Urinary bladder (tissue), 3 donors: ENCODE measurements at regions not wholly inside any gene's neighbourhood (a gene's known extent, or its start where the extent isn't known, plus 50 kb on each side); places are given as distances from the start of the nearest gene placed in this dataset.
"Not testable (repeated sequence)": the region's sequence is repeated elsewhere in the genome, so short reads cannot be mapped to it uniquely, and the experiment has no call there.

Source experiments
- DNase-seq: peaks from one replicate; pipeline ENCODE4 v3.0.0-alpha.2; 2015; ENCODE audit errors: extremely low spot score
- H3K27ac ChIP-seq: one replicate; pipeline ENCODE4 v1.5.1; 2013; ENCODE audit warnings: low read depth, mild to moderate bottlenecking, moderate library complexity
- H3K36me3 ChIP-seq: one replicate; pipeline ENCODE4 v1.6.1; 2013; ENCODE audit warnings: mild to moderate bottlenecking, moderate library complexity; ENCODE audit not compliant: insufficient read depth
- H3K4me1 ChIP-seq: one replicate; pipeline ENCODE4 v1.6.1; 2013; ENCODE audit warnings: mild to moderate bottlenecking, moderate library complexity; ENCODE audit not compliant: insufficient read depth
- H3K4me3 ChIP-seq: one replicate; pipeline ENCODE4 v1.5.1; 2013; ENCODE audit warnings: low read depth, low read length
- WGBS: extraction: QIAGEN DNeasy Blood & Tissue Kit; methylation state at CpG from one replicate; pipeline ENCODE4 v1.1.7; 2013; 5-methylcytosine and 5-hydroxymethylcytosine counted together
- donor health status: healthy with polysubstance abuse.
- donor health status: healthy.

DNA sequence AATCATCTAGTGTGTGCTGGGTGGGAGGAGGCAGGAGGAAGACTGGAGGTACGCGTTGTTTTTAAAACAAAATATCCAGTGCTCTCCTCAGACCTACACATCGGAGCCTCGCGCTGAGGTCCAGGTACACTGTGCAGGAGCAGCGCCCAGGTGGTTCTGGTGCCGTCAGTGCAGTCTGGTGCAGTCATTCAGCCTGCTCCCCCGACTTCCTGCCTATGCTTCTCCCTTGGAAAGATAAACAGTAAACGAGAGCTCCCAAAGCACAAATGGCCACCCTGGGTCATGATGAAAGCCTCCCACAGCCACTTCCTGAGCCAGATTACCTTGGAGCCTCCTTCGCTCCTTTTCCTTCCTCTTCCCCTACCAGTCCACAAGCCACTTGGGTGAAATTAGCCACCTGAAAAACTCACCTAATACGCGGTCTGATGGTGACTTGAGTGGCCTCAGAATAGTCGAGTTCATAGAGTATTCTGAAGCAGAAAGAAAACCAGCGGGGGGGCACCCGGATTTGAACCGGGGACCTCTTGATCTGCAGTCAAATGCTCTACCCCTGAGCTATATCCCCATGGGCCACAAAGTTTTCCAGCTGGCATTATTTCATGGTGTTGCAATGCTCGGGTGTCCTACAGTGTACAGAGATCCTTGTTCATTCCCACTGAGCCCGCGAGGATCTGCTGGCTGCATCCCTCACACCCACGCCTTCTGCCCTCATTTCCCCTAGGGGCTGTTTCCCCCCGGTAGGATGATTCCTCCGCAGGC, 82.5 kb downstream of the ZNF467 start:
- Histone ChIP-seq H3K4me3 (no peak overlapping the region), H3K4me1 (no peaks in the 10 kb centered on the region), H3K27ac (no peak overlapping the region), H3K36me3 (no peaks in the 10 kb centered on the region)
- 40% methylated on average over 22 of the region's 22 CpGs for WGBS
- no peak for DNase-seq

DNA sequence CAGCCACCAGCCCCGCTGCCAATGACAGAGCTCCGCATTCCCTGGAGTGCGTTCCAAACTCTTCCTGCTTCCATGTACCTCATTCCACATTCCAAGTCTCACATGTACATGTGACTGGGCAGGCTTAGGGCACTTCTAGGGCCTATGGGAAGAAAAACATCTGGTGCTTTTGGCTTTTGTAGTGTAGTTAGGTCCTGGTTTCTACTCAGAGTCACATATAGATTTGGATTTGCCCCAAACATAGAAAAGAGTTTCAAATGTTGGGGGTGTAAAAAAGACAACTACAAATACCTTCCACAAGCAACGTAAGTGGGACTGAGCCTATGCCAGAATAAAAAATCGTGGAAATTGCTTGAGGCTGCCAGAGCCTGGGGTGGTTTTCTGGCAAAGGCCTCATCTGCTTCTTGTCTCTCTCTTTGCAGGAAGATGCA, 84.1 kb downstream of the ZNF467 start:
- H3K4me1 ChIP-seq: no peaks in the 10 kb centered on the region
- DNase-seq: no peak
- no peaks in the 10 kb centered on the region for H3K36me3 ChIP-seq
- H3K4me3 ChIP-seq: no peak overlapping the region
- 45% methylated on average over 5 of the region's 5 CpGs for WGBS
- no peak overlapping the region for H3K27ac ChIP-seq

DNA sequence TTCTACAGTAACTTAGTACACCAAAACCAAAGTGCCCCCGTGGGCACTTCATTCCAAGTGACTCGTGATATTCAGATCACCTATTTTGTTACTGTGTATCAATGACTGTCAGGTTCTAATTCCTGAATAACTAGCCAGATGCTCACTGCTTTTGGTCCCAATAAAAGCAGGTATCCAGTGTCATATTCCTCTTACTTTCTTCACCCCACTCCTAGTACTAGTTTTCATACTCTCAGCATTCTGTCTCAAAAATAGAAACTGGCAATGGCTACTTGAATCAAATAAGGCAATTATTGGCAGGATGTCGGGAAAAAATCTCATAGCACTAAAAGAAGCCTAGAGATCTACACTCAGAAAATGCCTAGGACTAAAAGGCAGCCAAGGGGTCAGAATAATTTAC, 84.6 kb downstream of the ZNF467 start:
- Histone ChIP-seq H3K4me3 (no peak overlapping the region), H3K4me1 (no peaks in the 10 kb centered on the region), H3K27ac (no peak overlapping the region), H3K36me3 (no peaks in the 10 kb centered on the region)
- 86% methylated on average over 3 of the region's 3 CpGs for WGBS
- no peak for DNase-seq

DNA sequence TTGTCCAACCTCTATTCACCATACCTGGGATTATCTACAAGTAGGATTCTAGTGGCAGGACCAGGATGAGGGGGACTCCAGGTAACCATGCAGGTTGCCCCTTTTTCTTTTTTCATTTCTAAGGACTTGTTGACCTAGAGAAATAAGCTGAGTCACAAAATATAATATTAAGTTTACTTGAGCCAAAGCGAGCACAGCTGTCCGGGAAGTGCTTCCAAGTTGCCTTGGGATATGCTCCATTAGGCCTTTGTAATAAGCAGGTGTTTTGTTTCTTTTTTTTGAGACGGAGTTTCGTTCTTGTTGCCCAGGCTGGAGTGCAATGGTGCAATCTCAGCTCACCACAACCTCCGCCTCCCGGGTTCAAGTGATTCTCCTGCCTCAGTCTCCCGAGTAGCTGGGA, 85.6 kb downstream of the ZNF467 start:
- not testable (repeated sequence) for H3K4me1 ChIP-seq, H3K27ac ChIP-seq, H3K36me3 ChIP-seq, H3K4me3 ChIP-seq, DNase-seq
- WGBS: 78% methylated on average over 7 of the region's 7 CpGs

DNA sequence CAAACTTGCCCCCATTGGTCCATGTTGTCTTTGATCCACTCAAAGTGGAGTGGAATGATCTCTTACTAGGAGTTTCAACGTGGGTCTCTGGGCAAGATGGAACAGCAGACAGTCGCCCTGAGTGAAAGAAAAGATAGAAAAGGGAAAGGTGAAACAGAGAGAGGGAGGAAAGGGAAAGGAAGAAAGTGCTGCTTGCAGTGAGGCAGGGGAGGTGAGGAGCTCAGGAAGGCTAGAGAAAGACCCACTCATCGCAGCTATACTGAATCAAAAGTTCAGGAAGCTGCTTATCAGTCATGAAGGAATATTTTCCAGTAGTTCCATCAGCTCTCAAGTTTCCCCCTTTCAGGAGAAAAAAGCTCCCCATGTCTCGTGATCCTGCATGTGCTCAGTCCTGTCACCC, 86.9 kb downstream of the ZNF467 start:
- WGBS: 54% methylated on average over 4 of the region's 4 CpGs
- DNase-seq: no peak
- H3K4me1 ChIP-seq: no peaks in the 10 kb centered on the region
- no peaks in the 10 kb centered on the region for H3K36me3 ChIP-seq
- H3K4me3 ChIP-seq: no peak overlapping the region
- no peak overlapping the region for H3K27ac ChIP-seq

DNA sequence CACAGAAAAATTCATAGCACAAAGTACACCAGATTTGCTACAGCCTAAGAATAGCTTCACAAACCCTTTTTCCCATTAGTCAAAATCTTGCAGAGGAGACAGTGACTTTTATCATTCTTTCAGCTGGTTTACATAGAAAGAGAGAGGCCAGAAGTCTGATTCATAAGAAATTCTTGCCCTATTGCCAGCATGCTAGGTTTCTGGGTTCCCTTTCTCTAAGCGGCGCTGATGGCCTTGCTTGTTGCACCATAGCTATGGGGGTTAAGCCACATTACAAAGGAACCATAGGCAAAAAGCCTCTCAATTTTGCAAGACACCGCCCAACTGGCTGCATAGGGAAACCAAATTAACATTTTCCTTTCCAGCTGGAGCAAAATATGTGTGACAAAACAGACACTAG, 87.4 kb downstream of the ZNF467 start:
- no peak for DNase-seq
- Histone ChIP-seq H3K36me3 (no peaks in the 10 kb centered on the region), H3K4me1 (no peaks in the 10 kb centered on the region), H3K27ac (no peak overlapping the region), H3K4me3 (no peak overlapping the region)
- WGBS: 52% methylated on average over 3 of the region's 3 CpGs

DNA sequence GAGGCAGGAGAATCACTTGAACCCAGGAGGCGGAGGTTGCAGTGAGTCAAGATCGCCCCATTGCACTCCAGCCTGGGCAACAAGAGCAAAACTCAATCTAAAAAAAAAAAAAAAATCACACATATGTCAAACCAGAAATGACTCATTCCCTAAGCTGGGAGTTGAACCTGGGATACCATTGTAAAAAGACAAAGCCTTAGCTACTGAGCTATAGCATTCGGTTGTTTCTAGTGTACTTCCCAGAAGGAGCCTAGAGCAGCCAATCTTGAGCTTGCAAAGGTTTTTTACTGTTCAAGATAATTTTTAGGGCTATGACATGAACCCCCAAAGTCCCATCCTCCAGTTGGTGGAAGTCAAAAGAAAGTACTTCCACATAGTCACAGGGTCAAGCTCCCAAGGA, 87.9 kb downstream of the ZNF467 start:
- no peak for DNase-seq
- Histone ChIP-seq H3K36me3 (no peaks in the 10 kb centered on the region), H3K4me1 (no peaks in the 10 kb centered on the region), H3K27ac (no peak overlapping the region), H3K4me3 (no peak overlapping the region)
- 92% methylated on average over 3 of the region's 3 CpGs for WGBS

DNA sequence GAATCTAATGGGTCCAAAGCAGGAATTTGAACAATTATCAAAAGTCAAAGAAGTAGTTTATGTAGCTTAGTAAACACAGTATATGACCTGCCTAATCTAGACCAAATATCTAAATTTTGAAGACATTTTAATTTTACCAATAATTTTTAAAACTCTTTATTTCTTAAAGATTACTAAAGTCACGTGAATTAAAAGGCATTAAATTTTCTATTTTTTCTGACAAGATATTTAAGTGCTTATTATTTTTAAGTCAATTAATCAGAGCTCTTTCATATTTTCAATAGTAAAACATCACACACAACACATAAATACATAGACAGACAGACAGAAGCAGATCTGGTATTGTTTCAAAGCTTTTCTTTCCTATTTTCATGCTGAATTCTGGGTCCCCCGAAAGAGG, 89.5 kb downstream of the ZNF467 start:
- Histone ChIP-seq H3K27ac (no peak overlapping the region), H3K4me1 (no peaks in the 10 kb centered on the region), H3K4me3 (no peak overlapping the region), H3K36me3 (no peaks in the 10 kb centered on the region)
- WGBS: 82% methylated on average over 2 of the region's 2 CpGs
- DNase-seq: no peak

DNA sequence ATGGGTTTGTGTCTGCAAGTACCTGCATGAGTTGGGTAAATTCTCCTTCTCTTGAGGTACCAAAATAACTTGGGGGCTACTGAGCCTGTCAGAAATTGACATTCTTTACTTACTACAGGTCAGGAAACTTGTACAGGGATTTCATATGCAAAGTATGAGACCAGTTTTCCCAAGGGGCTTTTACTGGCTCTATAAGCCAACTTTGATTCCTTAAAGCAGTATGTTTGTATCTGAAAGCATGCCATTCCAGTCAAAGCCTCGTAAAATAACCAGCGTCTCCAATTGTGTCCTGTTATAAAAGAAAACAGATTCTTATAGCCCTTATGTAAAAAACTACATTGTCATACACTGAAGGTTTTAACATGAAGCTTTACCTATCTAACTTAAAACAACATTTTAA, 90.2 kb downstream of the ZNF467 start:
- Histone ChIP-seq H3K4me3 (no peak overlapping the region), H3K4me1 (no peaks in the 10 kb centered on the region), H3K27ac (no peak overlapping the region), H3K36me3 (no peaks in the 10 kb centered on the region)
- DNase-seq: no peak
- 25% methylated on average over 2 of the region's 2 CpGs for WGBS

DNA sequence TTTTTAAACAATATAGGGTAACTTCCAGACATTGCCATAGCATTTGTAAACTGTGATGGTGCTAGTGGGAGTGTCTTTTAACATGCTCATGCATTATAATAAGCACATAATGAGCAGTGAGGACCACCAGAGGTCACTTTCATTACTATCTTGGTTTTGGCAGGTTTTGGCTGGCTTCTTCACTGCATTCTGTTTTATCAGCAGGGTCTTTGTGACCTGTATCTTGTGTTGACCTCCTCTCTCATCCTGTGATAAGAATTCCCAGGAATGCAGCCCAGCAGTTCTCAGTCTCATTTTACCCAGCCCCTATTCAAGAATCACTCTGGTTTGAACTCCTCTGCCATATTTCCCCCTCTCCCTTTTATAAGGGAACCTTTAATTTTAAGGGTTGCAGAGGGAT, 91.3 kb downstream of the ZNF467 start:
- H3K36me3 ChIP-seq: no peaks in the 10 kb centered on the region
- no peak overlapping the region for H3K27ac ChIP-seq
- no peak overlapping the region for H3K4me3 ChIP-seq
- DNase-seq: no peak
- no peaks in the 10 kb centered on the region for H3K4me1 ChIP-seq

DNA sequence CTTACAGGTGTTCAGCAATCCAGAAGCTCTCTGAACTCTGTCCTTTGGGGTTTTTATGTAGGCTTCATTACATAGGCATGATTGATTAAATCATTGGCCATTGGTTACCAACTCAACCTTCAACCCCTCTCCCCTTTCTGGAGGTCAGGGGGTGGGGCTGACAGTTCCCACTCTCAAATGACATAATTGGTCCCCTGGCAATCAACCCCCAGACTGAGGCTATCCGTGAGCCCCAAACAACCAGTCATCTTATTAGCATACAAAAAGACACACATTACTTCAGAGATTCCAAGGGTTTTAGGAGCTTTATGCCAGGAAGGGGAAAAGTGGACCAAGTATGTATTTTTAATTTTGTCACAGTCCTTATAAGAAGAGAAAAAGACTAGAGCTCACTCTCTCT, 92.1 kb downstream of the ZNF467 start:
- no peak overlapping the region for H3K4me3 ChIP-seq
- WGBS: 30% methylated on average over 1 of the region's 1 CpG

DNA sequence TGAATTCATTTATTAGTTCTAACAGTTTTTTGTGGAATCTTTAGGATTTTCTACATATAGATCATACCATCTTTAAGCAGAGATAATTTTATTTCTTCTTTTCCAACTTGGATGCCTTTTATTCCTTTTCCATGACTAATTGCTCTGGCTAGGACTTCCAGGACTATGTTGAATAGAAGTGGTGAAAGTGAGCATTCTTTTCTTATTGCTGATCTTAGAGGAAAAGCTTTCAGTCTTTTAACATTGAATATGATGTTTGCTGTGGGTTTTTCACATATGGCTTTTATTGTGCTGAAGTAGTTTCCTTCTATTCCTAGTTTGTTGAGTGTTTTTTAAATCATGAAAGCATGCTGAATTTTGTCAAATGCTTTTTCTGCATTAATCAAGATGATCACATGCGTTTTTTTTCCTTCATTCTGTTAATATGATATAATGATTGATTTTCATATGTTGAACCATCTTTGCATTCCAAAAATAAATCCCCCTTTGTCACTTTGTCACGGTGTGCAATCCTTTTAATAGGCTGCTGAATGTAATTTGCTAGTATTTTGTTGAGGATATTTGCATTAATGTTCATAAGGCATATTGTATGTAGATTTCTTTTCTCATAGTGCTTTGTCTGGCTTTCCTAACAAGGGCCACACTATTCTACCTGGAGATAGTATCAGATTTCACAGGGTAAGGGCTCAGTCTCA, 92.9 kb downstream of the ZNF467 start:
- Histone ChIP-seq H3K4me3 (no peak overlapping the region), H3K27ac (no peak overlapping the region), H3K4me1 (no peaks in the 10 kb centered on the region), H3K36me3 (no peaks in the 10 kb centered on the region)
- 76% methylated on average over 2 of the region's 2 CpGs for WGBS
- DNase-seq: no peak

More for the DNA sequence above, 92.1 kb downstream of the ZNF467 start:
- no peaks in the 10 kb centered on the region for H3K4me1 ChIP-seq
- no peak for DNase-seq
- H3K27ac ChIP-seq: no peak overlapping the region
- no peaks in the 10 kb centered on the region for H3K36me3 ChIP-seq

DNA sequence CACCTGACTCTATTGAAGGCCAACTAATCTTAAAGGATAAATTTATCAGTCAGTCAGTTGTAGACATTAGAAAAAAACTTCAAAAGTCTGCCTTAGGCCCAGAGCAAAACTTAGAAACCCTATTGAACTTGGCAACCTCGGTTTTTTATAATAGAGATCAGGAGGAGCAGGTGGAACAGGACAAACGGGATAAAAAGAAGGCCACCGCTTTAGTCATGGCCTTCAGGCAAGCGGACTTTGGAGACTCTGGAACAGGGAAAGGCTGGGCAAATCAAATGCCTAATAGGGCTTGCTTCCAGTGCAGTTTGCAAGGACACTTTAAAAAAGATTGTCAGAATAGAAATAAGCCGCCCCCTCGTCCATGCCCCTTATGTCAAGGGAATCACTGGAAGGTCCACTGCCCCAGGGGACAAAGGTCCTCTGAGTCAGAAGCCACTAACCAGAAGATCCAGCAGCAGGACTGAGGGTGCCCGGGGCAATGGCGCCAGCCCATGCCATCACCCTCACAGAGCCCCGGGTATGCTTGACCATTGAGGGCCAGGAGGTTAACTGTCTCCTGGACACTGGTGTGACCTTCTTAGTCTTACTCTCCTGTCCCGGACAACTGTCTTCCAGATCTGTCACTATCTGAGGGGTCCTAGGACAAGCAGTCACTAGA, 98.5 kb downstream of the ZNF467 start:
- WGBS: 87% methylated on average over 10 of the region's 10 CpGs
- not testable (repeated sequence) for H3K27ac ChIP-seq, DNase-seq, H3K36me3 ChIP-seq, H3K4me3 ChIP-seq, H3K4me1 ChIP-seq

DNA sequence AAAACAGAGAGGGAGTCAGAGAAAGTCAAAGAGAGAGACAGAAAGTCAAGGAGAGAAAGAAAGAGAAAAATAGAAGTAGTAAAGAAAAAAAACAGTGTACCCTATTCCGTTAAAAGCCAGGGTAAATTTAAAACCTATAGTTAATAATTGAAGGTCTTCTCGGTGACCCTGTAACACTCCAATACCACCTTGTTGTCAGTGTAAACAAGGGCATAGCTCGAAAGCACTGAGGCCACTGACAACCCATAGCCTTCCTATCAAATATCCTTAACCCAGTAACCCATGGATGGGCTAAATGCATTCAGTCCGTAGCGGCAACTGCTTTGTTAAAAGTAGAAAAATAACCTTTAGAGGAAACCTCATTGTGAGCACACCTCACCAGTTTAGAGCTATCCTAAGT, 100.4 kb downstream of the ZNF467 start:
- no peaks in the 10 kb centered on the region for H3K36me3 ChIP-seq
- no peaks in the 10 kb centered on the region for H3K4me1 ChIP-seq
- no peak overlapping the region for H3K27ac ChIP-seq
- WGBS: 86% methylated on average over 5 of the region's 5 CpGs
- no peak overlapping the region for H3K4me3 ChIP-seq
- no peak for DNase-seq
